ENCODE measurements at regions not wholly inside any gene's neighbourhood (a gene's known extent, or its start where the extent isn't known, plus 50 kb on each side); places are given as distances from the start of the nearest gene placed in this dataset.

DNA sequence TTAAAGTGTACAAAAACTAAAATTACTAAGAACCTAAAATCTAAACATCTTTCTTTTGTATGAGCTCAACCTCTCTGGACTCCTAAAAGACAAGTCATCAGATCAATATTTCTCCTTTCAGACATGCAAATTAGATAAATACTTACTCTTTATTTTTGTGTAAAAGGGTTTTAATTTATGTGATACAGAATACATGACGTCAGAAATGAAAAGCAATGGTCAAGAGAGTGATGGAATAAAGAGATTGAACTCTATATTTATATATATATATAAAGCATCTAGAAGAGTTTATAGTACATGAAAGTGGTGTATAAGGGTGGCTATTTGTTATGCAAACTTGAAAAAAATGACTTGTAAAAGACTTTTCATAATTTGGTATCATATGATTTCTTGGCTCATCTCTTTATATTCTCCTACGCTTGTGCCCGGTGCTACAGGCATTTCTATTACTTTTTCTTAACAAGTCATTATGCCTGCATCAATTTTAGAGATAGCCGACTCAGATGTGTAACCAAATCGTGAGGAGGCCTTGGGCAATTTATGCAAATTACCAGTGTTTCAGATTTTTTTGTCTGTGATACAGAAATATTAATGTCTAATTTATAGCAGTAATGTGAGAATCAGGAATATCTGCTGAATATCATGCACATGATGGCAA lies 186.0 kb upstream of the OLFM3 start:
- Mint-ChIP-seq H3K9me3 (no peaks in the 10 kb centered on the region), H3K4me1 (peaks cover 19% of the 10 kb centered on the region), H3K27ac (no peak overlapping the region), H3K27me3 (ENCODE audit: insufficient read depth) (no peaks in the 10 kb centered on the region), H3K36me3 (ENCODE audit: low read depth) (no peaks in the 10 kb centered on the region), H3K4me3 (no peak overlapping the region)
- Histone ChIP-seq H3K27ac (ENCODE audit: low read depth, low read length) (no peak overlapping the region), H3K4me3 (ENCODE audit: low read length) (no peak overlapping the region), H3K4me1 (ENCODE audit: control insufficient read depth, insufficient read depth, low read length) (peaks cover 7% of the 10 kb centered on the region), H3K27me3 (ENCODE audit: control insufficient read depth, insufficient read depth, low read length, poor library complexity, severe bottlenecking) (no peaks in the 10 kb centered on the region), H3K9ac (ENCODE audit: extremely low read depth, low read length, poor library complexity, severe bottlenecking) (no peak overlapping the region), H3K9me3 (ENCODE audit: control insufficient read depth, low read length) (no peaks in the 10 kb centered on the region), H3K36me3 (ENCODE audit: control insufficient read depth, insufficient read depth, low read length) (no peaks in the 10 kb centered on the region)
- TF ChIP-seq, protein P1, sequence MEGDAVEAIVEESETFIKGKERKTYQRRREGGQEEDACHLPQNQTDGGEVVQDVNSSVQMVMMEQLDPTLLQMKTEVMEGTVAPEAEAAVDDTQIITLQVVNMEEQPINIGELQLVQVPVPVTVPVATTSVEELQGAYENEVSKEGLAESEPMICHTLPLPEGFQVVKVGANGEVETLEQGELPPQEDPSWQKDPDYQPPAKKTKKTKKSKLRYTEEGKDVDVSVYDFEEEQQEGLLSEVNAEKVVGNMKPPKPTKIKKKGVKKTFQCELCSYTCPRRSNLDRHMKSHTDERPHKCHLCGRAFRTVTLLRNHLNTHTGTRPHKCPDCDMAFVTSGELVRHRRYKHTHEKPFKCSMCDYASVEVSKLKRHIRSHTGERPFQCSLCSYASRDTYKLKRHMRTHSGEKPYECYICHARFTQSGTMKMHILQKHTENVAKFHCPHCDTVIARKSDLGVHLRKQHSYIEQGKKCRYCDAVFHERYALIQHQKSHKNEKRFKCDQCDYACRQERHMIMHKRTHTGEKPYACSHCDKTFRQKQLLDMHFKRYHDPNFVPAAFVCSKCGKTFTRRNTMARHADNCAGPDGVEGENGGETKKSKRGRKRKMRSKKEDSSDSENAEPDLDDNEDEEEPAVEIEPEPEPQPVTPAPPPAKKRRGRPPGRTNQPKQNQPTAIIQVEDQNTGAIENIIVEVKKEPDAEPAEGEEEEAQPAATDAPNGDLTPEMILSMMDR (conservative IDR thresholded peaks at IDR 0.05), result no peak
- 91 to 100% methylated on average over 1 to 4 of the region's 5 CpGs for WGBS, 2 experiments (ENCODE audit: insufficient coverage in 1 of 2, insufficient read length in 1 of 2)
- DNase-seq, result no peak

DNA sequence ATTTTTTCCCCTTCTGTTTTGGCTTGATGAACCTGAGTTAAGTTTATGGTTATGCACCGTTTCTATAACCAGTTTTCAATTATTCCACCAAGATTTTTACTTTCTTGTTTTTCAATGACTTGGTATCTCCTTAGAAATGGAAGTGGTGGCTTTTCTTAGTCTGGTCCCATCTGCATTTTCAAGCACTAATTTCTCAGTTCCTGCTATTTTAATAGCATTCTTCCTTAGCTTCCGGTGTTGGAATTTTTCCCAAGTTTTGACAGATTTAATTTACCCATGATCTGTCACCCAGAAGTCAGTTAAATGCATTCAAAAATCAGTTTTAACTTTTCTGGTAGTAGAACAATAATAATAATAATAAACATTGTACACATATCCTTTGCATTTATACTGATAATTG lies 184.6 kb upstream of the OLFM3 start:
- Mint-ChIP-seq H3K9me3 (no peaks in the 10 kb centered on the region), H3K36me3 (ENCODE audit: low read depth) (no peaks in the 10 kb centered on the region), H3K27me3 (ENCODE audit: insufficient read depth) (no peaks in the 10 kb centered on the region), H3K4me1 (peaks cover 19% of the 10 kb centered on the region), H3K27ac (no peak overlapping the region), H3K4me3 (no peak overlapping the region)
- Histone ChIP-seq H3K27me3 (ENCODE audit: control insufficient read depth, insufficient read depth, low read length, poor library complexity, severe bottlenecking) (no peaks in the 10 kb centered on the region), H3K27ac (ENCODE audit: low read depth, low read length) (no peak overlapping the region), H3K4me1 (ENCODE audit: control insufficient read depth, insufficient read depth, low read length) (peaks cover 7% of the 10 kb centered on the region), H3K36me3 (ENCODE audit: control insufficient read depth, insufficient read depth, low read length) (no peaks in the 10 kb centered on the region), H3K9ac (ENCODE audit: extremely low read depth, low read length, poor library complexity, severe bottlenecking) (no peak overlapping the region), H3K9me3 (ENCODE audit: control insufficient read depth, low read length) (no peaks in the 10 kb centered on the region), H3K4me3 (ENCODE audit: low read length) (no peak overlapping the region)
- no peak for DNase-seq
- TF ChIP-seq, protein P1 (conservative IDR thresholded peaks at IDR 0.05), result no peak
- 96% methylated on average over 2 of the region's 2 CpGs; no CpG with 5 or more reads in 1 of the 2 experiments for WGBS, 2 experiments (ENCODE audit: insufficient coverage in 1 of 2, insufficient read length in 1 of 2)

DNA sequence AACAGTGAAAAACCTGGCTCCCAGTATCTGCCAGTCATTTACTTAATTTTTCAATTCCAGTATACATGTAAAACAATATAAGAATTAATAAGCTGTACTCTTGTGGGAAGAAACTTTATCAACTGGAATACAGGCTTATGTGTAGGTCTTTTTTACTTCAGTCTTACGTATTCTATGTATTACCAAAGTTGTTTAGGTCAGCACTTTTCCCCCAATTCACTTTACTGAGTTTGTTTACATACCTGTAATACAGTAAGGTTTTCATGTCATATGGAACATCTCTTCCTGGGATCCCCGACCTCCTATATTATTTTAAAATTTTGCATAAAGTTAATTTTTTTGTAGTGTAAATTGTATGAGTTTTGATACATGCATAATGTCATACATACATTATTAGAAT lies 181.8 kb upstream of the OLFM3 start:
- TF ChIP-seq, protein P1 (conservative IDR thresholded peaks at IDR 0.05), result no peak
- no peak overlapping the region for H3K4me3 ChIP-seq (ENCODE audit: low read length)

More for the DNA sequence above, 181.8 kb upstream of the OLFM3 start:
- peaks cover 1% of the 10 kb centered on the region for H3K4me1 Mint-ChIP-seq
- no peak for DNase-seq
- H3K36me3 Mint-ChIP-seq (ENCODE audit: low read depth), result no peaks in the 10 kb centered on the region
- H3K9ac ChIP-seq (ENCODE audit: extremely low read depth, low read length, poor library complexity, severe bottlenecking), result no peak overlapping the region
- no peaks in the 10 kb centered on the region for H3K27me3 Mint-ChIP-seq (ENCODE audit: insufficient read depth)
- H3K9me3 ChIP-seq (ENCODE audit: control insufficient read depth, low read length), result no peaks in the 10 kb centered on the region
- no peak overlapping the region for H3K4me3 Mint-ChIP-seq
- no peaks in the 10 kb centered on the region for H3K4me1 ChIP-seq (ENCODE audit: control insufficient read depth, insufficient read depth, low read length)
- WGBS, 2 experiments (ENCODE audit: insufficient coverage in 1 of 2, insufficient read length in 1 of 2), result 100% methylated on average over 1 of the region's 2 CpGs; no CpG with 5 or more reads in 1 of the 2 experiments
- no peaks in the 10 kb centered on the region for H3K36me3 ChIP-seq (ENCODE audit: control insufficient read depth, insufficient read depth, low read length)
- no peak overlapping the region for H3K27ac ChIP-seq (ENCODE audit: low read depth, low read length)
- H3K27me3 ChIP-seq (ENCODE audit: control insufficient read depth, insufficient read depth, low read length, poor library complexity, severe bottlenecking), result no peaks in the 10 kb centered on the region
- no peaks in the 10 kb centered on the region for H3K9me3 Mint-ChIP-seq
- no peak overlapping the region for H3K27ac Mint-ChIP-seq

All from endodermal cell (in vitro differentiated cells).